ENCODE measurements at regions not wholly inside any gene's neighbourhood (a gene's known extent, or its start where the extent isn't known, plus 50 kb on each side); places are given as distances from the start of the nearest gene placed in this dataset.

GRCh38 chr3:159870723-159871122, 117.9 kb upstream of the IL12A start:
- Histone ChIP-seq H3K27ac (ENCODE audit: low read depth, low read length) (no peak overlapping the region), H3K9me3 (ENCODE audit: insufficient read depth, low read length) (no peaks in the 10 kb centered on the region), H3K27me3 (ENCODE audit: low read length) (no peaks in the 10 kb centered on the region), H4K20me1 (ENCODE audit: low read depth, low read length) (no peaks in the 10 kb centered on the region), H3K4me3 (ENCODE audit: insufficient read depth, low read length, poor library complexity, severe bottlenecking) (no peak overlapping the region), H3F3A (ENCODE audit: insufficient read depth) (no peaks in the 10 kb centered on the region), H3K9ac (ENCODE audit: low read length) (no peak overlapping the region), H2AFZ (ENCODE audit: low read depth, low read length, severe bottlenecking) (no peak overlapping the region), H3K9me2 (replicated peaks; ENCODE audit: insufficient read depth, low read length) (no peaks in the 10 kb centered on the region), H3K36me3 (ENCODE audit: low read length) (no peaks in the 10 kb centered on the region), H3K79me2 (ENCODE audit: insufficient read depth, low read length) (no peaks in the 10 kb centered on the region), H3K4me2 (ENCODE audit: low read depth, low read length, poor library complexity, severe bottlenecking) (no peak overlapping the region)
- TF ChIP-seq EZH2phosphoT487 (conservative IDR thresholded peaks at IDR 0.05; ENCODE audit: low read length) (no peak), CTCF (IDR thresholded peaks at IDR 0.05; ENCODE audit: insufficient read depth, low read length, poor library complexity, severe bottlenecking) (no peak)

- no peak overlapping the region for H2AFZ ChIP-seq (ENCODE audit: low read depth, low read length, severe bottlenecking)
- H3K9me3 ChIP-seq (ENCODE audit: insufficient read depth, low read length), result no peaks in the 10 kb centered on the region
- H3K27me3 ChIP-seq (ENCODE audit: low read length), result no peaks in the 10 kb centered on the region
- H4K20me1 ChIP-seq (ENCODE audit: low read depth, low read length), result no peaks in the 10 kb centered on the region
- no peaks in the 10 kb centered on the region for H3K9me2 ChIP-seq (replicated peaks; ENCODE audit: insufficient read depth, low read length)
- no peak overlapping the region for H3K27ac ChIP-seq (ENCODE audit: low read depth, low read length)
- H3K79me2 ChIP-seq (ENCODE audit: insufficient read depth, low read length), result no peaks in the 10 kb centered on the region
- H3K4me3 ChIP-seq (ENCODE audit: insufficient read depth, low read length, poor library complexity, severe bottlenecking), result no peak overlapping the region
- no peak overlapping the region for H3K9ac ChIP-seq (ENCODE audit: low read length)
- H3F3A ChIP-seq (ENCODE audit: insufficient read depth), result no peaks in the 10 kb centered on the region
- no peaks in the 10 kb centered on the region for H3K36me3 ChIP-seq (ENCODE audit: low read length)
- no peak overlapping the region for H3K4me2 ChIP-seq (ENCODE audit: low read depth, low read length, poor library complexity, severe bottlenecking)
- TF ChIP-seq EZH2phosphoT487 (conservative IDR thresholded peaks at IDR 0.05; ENCODE audit: low read length) (no peak), CTCF (IDR thresholded peaks at IDR 0.05; ENCODE audit: insufficient read depth, low read length, poor library complexity, severe bottlenecking) (no peak)
Measured at GRCh38 chr3:159872374-159873109, 116.1 kb upstream of the IL12A start.

- H2AFZ ChIP-seq (ENCODE audit: low read depth, low read length, severe bottlenecking), result no peak overlapping the region
- H3K36me3 ChIP-seq (ENCODE audit: low read length), result no peaks in the 10 kb centered on the region
- H3K27ac ChIP-seq (ENCODE audit: low read depth, low read length), result no peak overlapping the region
- no peaks in the 10 kb centered on the region for H3K27me3 ChIP-seq (ENCODE audit: low read length)
- no peak overlapping the region for H3K4me3 ChIP-seq (ENCODE audit: insufficient read depth, low read length, poor library complexity, severe bottlenecking)
- TF ChIP-seq EZH2phosphoT487 (conservative IDR thresholded peaks at IDR 0.05; ENCODE audit: low read length) (no peak), CTCF (IDR thresholded peaks at IDR 0.05; ENCODE audit: insufficient read depth, low read length, poor library complexity, severe bottlenecking) (no peak)
- no peaks in the 10 kb centered on the region for H3K9me3 ChIP-seq (ENCODE audit: insufficient read depth, low read length)
- no peaks in the 10 kb centered on the region for H3F3A ChIP-seq (ENCODE audit: insufficient read depth)
- no peaks in the 10 kb centered on the region for H3K9me2 ChIP-seq (replicated peaks; ENCODE audit: insufficient read depth, low read length)
- H3K4me2 ChIP-seq (ENCODE audit: low read depth, low read length, poor library complexity, severe bottlenecking), result no peak overlapping the region
- H3K79me2 ChIP-seq (ENCODE audit: insufficient read depth, low read length), result no peaks in the 10 kb centered on the region
- H4K20me1 ChIP-seq (ENCODE audit: low read depth, low read length), result no peaks in the 10 kb centered on the region
- no peak overlapping the region for H3K9ac ChIP-seq (ENCODE audit: low read length)
Measured at GRCh38 chr3:159875116-159875515, 113.5 kb upstream of the IL12A start.

All from SU-DHL-6 (cell line).